WTC11 (cell line): ENCODE measurements at regions not wholly inside any gene's neighbourhood (a gene's known extent, or its start where the extent isn't known, plus 50 kb on each side); places are given as distances from the start of the nearest gene placed in this dataset.

Experiments
- SMAD3 ChIP-seq: sonication (generic); formaldehyde crosslinking; IDR thresholded peaks from 2 replicates; pipeline ENCODE4 v1.8.0; 2022; ENCODE audit warnings: missing genetic modification reagents, mild to moderate bottlenecking, borderline replicate concordance
- USF1 ChIP-seq: sonication (generic); formaldehyde crosslinking; IDR thresholded peaks from 2 replicates; pipeline ENCODE4 v1.8.0; 2022; ENCODE audit warnings: mild to moderate bottlenecking, missing genetic modification reagents
- TF ChIP-seq, protein P1 (sequence below): fragments of 200-600 bp; IDR thresholded peaks from 2 replicates; pipeline ENCODE4 v1.8.0; 2022; ENCODE audit warnings: antibody characterized with exemption
- TF ChIP-seq, protein P2 (sequence below): sonication (generic); formaldehyde crosslinking; conservative IDR thresholded peaks from 2 replicates; pipeline ENCODE4 v1.8.1; 2022; ENCODE audit warnings: mild to moderate bottlenecking, missing genetic modification reagents

DNA sequence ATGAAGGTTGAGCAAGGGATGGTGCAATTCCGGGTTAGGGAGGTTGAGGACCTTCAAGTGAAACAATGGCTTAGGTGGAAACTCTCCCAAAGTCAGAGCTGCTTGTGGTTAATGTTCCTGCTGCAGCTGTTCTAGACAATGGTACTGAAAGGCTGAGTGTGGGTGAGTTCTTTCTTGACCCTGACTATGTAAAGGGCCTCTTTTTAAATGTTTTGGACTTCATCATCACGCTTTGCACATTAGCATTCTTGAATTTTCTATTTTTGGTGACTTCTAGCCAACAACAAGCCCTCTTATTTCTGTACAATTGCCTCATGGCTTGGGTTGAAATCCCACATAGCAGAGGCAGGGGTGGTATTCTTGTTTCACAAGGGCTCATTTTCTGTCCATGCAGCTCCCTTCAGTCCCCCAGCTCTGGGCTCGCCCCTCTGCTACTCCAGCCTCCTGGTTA lies 136.3 kb upstream of the ANKRD55 start:
- TF ChIP-seq, protein P1, sequence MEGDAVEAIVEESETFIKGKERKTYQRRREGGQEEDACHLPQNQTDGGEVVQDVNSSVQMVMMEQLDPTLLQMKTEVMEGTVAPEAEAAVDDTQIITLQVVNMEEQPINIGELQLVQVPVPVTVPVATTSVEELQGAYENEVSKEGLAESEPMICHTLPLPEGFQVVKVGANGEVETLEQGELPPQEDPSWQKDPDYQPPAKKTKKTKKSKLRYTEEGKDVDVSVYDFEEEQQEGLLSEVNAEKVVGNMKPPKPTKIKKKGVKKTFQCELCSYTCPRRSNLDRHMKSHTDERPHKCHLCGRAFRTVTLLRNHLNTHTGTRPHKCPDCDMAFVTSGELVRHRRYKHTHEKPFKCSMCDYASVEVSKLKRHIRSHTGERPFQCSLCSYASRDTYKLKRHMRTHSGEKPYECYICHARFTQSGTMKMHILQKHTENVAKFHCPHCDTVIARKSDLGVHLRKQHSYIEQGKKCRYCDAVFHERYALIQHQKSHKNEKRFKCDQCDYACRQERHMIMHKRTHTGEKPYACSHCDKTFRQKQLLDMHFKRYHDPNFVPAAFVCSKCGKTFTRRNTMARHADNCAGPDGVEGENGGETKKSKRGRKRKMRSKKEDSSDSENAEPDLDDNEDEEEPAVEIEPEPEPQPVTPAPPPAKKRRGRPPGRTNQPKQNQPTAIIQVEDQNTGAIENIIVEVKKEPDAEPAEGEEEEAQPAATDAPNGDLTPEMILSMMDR = no peak
- TF ChIP-seq, protein P2, sequence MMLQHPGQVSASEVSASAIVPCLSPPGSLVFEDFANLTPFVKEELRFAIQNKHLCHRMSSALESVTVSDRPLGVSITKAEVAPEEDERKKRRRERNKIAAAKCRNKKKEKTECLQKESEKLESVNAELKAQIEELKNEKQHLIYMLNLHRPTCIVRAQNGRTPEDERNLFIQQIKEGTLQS = no peak
- no peak for TF ChIP-seq SMAD3 (CRISPR knock-in tag)
- TF ChIP-seq USF1 = no peak
